ENCODE measurements at regions not wholly inside any gene's neighbourhood (a gene's known extent, or its start where the extent isn't known, plus 50 kb on each side); places are given as distances from the start of the nearest gene placed in this dataset.

- Histone ChIP-seq H2AFZ (replicated peaks; ENCODE audit: low read length, poor library complexity) (no peak overlapping the region), H3K27me3 (ENCODE audit: control insufficient read depth, insufficient read depth, low read length) (no peaks in the 10 kb centered on the region), H3K36me3 (ENCODE audit: control insufficient read depth, insufficient read depth, low read length) (no peaks in the 10 kb centered on the region; the same call in 1 of the 2 replicates), H3K9ac (ENCODE audit: low read depth, low read length) (no peak overlapping the region), H3K4me3 (ENCODE audit: insufficient read depth, low read depth, low read length) (no peak overlapping the region), H2AK9ac (replicated peaks; ENCODE audit: low read depth, low read length, poor library complexity) (no peak overlapping the region), H2BK120ac (ENCODE audit: low read depth, low read length) (no peak overlapping the region), H3K23ac (ENCODE audit: low read depth, low read length) (0 out of 2 replicates have a peak overlapping the region, but pooled peaks have one; percentile 46), H4K8ac (ENCODE audit: low read depth in 2 of 2, low read length in 2 of 2) (no peak overlapping the region), H3K27ac (ENCODE audit: insufficient read depth, low read length) (no peak overlapping the region), H2BK20ac (ENCODE audit: low read depth, low read length) (no peak overlapping the region; the same call in 1 of the 2 replicates), H3K4ac (ENCODE audit: low read depth, low read length) (peak overlapping the region; percentile 39; the same call in 1 of the 2 replicates), H2BK5ac (ENCODE audit: low read depth, low read length, poor library complexity, severe bottlenecking) (no peak overlapping the region), H3K56ac (ENCODE audit: extremely low read depth, insufficient read depth, low read length) (no peak overlapping the region), H3K14ac (replicated peaks; ENCODE audit: low read depth, low read length) (no peak overlapping the region), H3K9me1 (ENCODE audit: insufficient read depth, low read length) (peaks cover 18% of the 10 kb centered on the region), H3K4me2 (ENCODE audit: low read depth, low read length) (no peak overlapping the region), H4K20me1 (ENCODE audit: insufficient read depth, low read length) (no peaks in the 10 kb centered on the region), H4K5ac (ENCODE audit: low read depth, low read length) (no peak overlapping the region), H3K18ac (ENCODE audit: low read depth, low read length) (no peak overlapping the region), H3K4me1 (ENCODE audit: control insufficient read depth, insufficient read depth, low read length) (peaks cover 14% of the 10 kb centered on the region), H3K9me3 (ENCODE audit: control insufficient read depth, insufficient read depth, low read length) (no peaks in the 10 kb centered on the region), H3K79me1 (ENCODE audit: low read depth in 1 of 2, low read length in 2 of 2) (peaks cover 31 to 44% of the 10 kb centered on the region in 2 experiments), H2BK15ac (ENCODE audit: low read depth, low read length) (peak overlapping the region; percentile 48; the same call in 2 of the 3 replicates), H2AK5ac (ENCODE audit: low read depth, low read length) (peak overlapping the region; percentile 23), H4K91ac (ENCODE audit: insufficient read depth, low read depth, low read length) (peak overlapping the region; percentile 18; the same call in 1 of the 2 replicates)
- intact Hi-C loops (cut with micrococcal nuclease): no loop called here
- POLR2A ChIA-PET (ENCODE audit: unreplicated experiment): interaction anchor here (2.1 kb wide), 1 partner anchor 9 kb away, joined by 11 read pairs; no protein-coding TSS in a partner anchor
- CTCF ChIA-PET: interaction anchor here (0.8 kb wide), 1 partner anchor 1217 kb away, joined by 3 read pairs; no protein-coding TSS in a partner anchor
- no TSS peak for BruUV-seq (replicated peaks)
- ATAC-seq (ENCODE audit: low read depth): no peak
- in situ Hi-C loops (cut with MboI; ENCODE audit: low sequenced_read_pairs): no loop called here
- no peak for DNase-seq
- 68% methylated on average over 4 of the region's 7 CpGs; no CpG with 5 or more reads in 1 of the 2 experiments for WGBS, 2 experiments (ENCODE audit: extremely low coverage in 2 of 2, insufficient read length in 1 of 2)
- dilution Hi-C loops (cut with HindIII; ENCODE audit: low sequenced_read_pairs, unreplicated experiment): no loop called here
- no peak for TF ChIP-seq MAZ (IDR thresholded peaks at IDR 0.05; ENCODE audit: borderline replicate concordance, low read depth, low read length)
- no peak for TF ChIP-seq POLR2A (IDR thresholded peaks at IDR 0.05; ENCODE audit: low read depth, low read length)
- TF ChIP-seq MXI1 (IDR thresholded peaks at IDR 0.05; ENCODE audit: borderline replicate concordance, low read depth, low read length): no peak
- no peak for TF ChIP-seq RAD21 (IDR thresholded peaks at IDR 0.05; ENCODE audit: low read length)
- TF ChIP-seq RFX5 (IDR thresholded peaks at IDR 0.05; ENCODE audit: low read depth, low read length): no peak
- no peak for TF ChIP-seq BHLHE40 (IDR thresholded peaks at IDR 0.05; ENCODE audit: low read depth, low read length)
- TF ChIP-seq NFE2L2 (IDR thresholded peaks at IDR 0.05; ENCODE audit: low read depth, low read length): no peak
- no peak for TF ChIP-seq CTCF (conservative IDR thresholded peaks at IDR 0.05; ENCODE audit: low read depth, low read length)
- TF ChIP-seq CHD1 (IDR thresholded peaks at IDR 0.05; ENCODE audit: low read depth, low read length): no peak
- no peak for TF ChIP-seq SMC3 (IDR thresholded peaks at IDR 0.05; ENCODE audit: low read depth, low read length)
- no peak for TF ChIP-seq FOS (IDR thresholded peaks at IDR 0.05; ENCODE audit: low read depth, low read length)
- no peak for TF ChIP-seq USF2 (IDR thresholded peaks at IDR 0.05; ENCODE audit: low read depth, low read length)
- TF ChIP-seq MAFK (IDR thresholded peaks at IDR 0.05; ENCODE audit: low read depth, low read length): no peak
- TF ChIP-seq RCOR1 (IDR thresholded peaks at IDR 0.05; ENCODE audit: insufficient replicate concordance, low read length): no peak
- no peak for TF ChIP-seq CEBPB (IDR thresholded peaks at IDR 0.05; ENCODE audit: low read depth, low read length)
Observed at GRCh38 chr2:207244971-207245925, 79.5 kb upstream of the KLF7 start.

Data from IMR-90 (cell line).